ENCODE measurements at regions not wholly inside any gene's neighbourhood (a gene's known extent, or its start where the extent isn't known, plus 50 kb on each side); places are given as distances from the start of the nearest gene placed in this dataset.

DNA sequence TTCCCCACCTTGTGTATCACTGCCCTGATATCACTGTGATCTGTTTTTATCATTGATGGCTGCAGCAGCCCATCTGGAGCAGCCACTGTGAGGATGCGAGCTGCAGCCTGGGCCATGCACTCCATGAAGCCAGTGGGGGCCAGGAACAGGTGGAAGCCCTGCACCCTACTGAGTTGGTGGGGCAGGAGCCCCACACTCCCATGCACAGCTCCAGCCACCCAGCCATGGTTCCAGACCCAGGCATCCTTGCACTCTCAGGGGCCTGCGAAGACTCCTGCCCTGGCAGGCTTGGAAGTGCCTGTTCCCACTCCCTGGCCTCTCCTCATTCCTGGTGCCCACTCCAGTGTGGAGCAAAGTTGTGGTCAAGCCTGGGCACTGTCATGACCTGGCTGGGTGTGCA lies 424.0 kb upstream of the FZD8 start:
- ChIA-PET CTCF (interaction anchor here (0.7 kb wide), 1 partner anchor 126 kb away, joined by 3 read pairs; no protein-coding TSS in a partner anchor), POLR2A (ENCODE audit: low non-redundant PET) (no interaction called here)
- no peak for TF ChIP-seq CTCF (conservative IDR thresholded peaks at IDR 0.05; ENCODE audit: low read depth)
- no peak for DNase-seq (ENCODE audit: low spot score)
- no peak overlapping the region for H3K27ac ChIP-seq

GRCh38 chr10:36063396-36063795 lies 421.3 kb upstream of the FZD8 start:
- ChIA-PET POLR2A (ENCODE audit: low non-redundant PET) (no interaction called here), CTCF (no interaction called here)
- no peak for DNase-seq (ENCODE audit: low spot score)
- TF ChIP-seq CTCF (conservative IDR thresholded peaks at IDR 0.05; ENCODE audit: low read depth) = no peak
- H3K27ac ChIP-seq = no peak overlapping the region

GRCh38 chr10:36057731-36058130 lies 415.6 kb upstream of the FZD8 start:
- TF ChIP-seq CTCF (conservative IDR thresholded peaks at IDR 0.05; ENCODE audit: low read depth) = no peak
- H3K27ac ChIP-seq = no peak overlapping the region
- no peak for DNase-seq (ENCODE audit: low spot score)
- POLR2A ChIA-PET (ENCODE audit: low non-redundant PET) = no interaction called here
- CTCF ChIA-PET = no interaction called here

DNA sequence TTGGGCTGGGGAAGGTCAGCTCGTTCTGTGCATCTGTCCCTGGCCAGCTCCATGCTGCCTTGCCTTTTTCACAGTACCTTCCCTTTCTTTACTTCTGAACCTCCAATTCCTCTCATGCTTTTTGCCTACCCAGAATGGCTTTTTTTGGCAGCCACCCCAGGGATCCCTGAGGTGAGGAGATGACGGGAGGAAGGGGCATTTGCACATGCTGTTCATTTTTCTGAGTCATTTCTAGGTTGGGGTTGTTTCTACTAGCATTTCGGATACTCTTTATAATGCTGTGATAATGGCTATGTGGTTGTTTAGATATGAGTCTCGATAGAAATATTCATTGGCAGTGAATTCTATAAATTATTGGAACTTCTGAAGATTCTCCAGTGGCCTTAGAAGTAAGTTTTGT lies 415.1 kb upstream of the FZD8 start:
- no peak overlapping the region for H3K27ac ChIP-seq
- POLR2A ChIA-PET (ENCODE audit: low non-redundant PET) = no interaction called here
- DNase-seq (ENCODE audit: low spot score) = no peak
- CTCF ChIA-PET = no interaction called here
- no peak for TF ChIP-seq CTCF (conservative IDR thresholded peaks at IDR 0.05; ENCODE audit: low read depth)

GRCh38 chr10:36053775-36054174 lies 411.7 kb upstream of the FZD8 start:
- no peak for TF ChIP-seq CTCF (conservative IDR thresholded peaks at IDR 0.05; ENCODE audit: low read depth)
- ChIA-PET CTCF (interaction anchor here (0.5 kb wide), 1 partner anchor 69 kb away, joined by 3 read pairs; no protein-coding TSS in a partner anchor), POLR2A (ENCODE audit: low non-redundant PET) (no interaction called here)
- DNase-seq (ENCODE audit: low spot score) = no peak
- H3K27ac ChIP-seq = no peak overlapping the region

GRCh38 chr10:36053271-36053670 lies 411.2 kb upstream of the FZD8 start:
- POLR2A ChIA-PET (ENCODE audit: low non-redundant PET) = no interaction called here
- no peak overlapping the region for H3K27ac ChIP-seq
- TF ChIP-seq CTCF (conservative IDR thresholded peaks at IDR 0.05; ENCODE audit: low read depth) = no peak
- DNase-seq (ENCODE audit: low spot score) = no peak
- CTCF ChIA-PET = interaction anchor here (0.6 kb wide), 1 partner anchor 341 kb away, joined by 3 read pairs; no protein-coding TSS in a partner anchor

DNA sequence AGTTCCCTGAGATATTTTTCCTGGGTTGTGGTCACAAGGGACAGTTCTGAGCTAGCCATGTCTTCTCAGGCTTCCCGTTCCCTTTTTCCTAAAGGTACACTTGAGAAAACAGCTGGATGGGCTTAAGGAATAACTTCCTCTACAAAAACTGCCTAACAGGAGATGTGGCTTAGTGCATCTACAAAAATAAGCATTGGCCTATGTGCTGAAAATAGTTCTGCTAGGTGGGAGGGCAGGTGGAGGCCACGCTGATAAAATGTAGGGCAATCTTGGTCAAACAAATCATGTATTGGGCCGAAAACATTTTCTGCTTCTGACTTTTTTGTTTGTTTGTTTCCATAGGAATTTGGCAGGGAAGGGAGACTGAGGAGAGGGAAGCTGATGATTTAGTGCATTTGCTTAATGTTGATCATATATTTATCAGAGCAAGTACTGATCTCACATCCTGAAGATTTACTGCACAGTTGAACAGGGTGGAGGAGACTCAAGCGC lies 409.4 kb upstream of the FZD8 start:
- ChIA-PET POLR2A (ENCODE audit: low non-redundant PET) (no interaction called here), CTCF (no interaction called here)
- DNase-seq (ENCODE audit: low spot score) = no peak
- TF ChIP-seq CTCF (conservative IDR thresholded peaks at IDR 0.05; ENCODE audit: low read depth) = no peak
- H3K27ac ChIP-seq = no peak overlapping the region

Data from RWPE1 (cell line).